AG04450 (cell line): ENCODE measurements at regions not wholly inside any gene's neighbourhood (a gene's known extent, or its start where the extent isn't known, plus 50 kb on each side); places are given as distances from the start of the nearest gene placed in this dataset.

Experiments used
- CTCF ChIA-PET: fragments of 300-600, 350-600 bp; formaldehyde crosslinking; extraction: SDS; loops from one replicate; lab custom pipeline; 2022; ENCODE audit warnings: antibody characterized with exemption, inconsistent platforms; lab: Charles Lee
- POLR2A ChIA-PET: fragments of 350-600 bp; formaldehyde crosslinking; extraction: SDS; loops from one replicate; lab custom pipeline; 2021; ENCODE audit warnings: antibody characterized with exemption, inconsistent platforms; lab: Yijun Ruan, JAX
- DNase-seq: peaks from one replicate; pipeline ENCODE4 v3.0.0-alpha.2; 2011; ENCODE audit warnings: low read depth, low spot score
- H3K27ac ChIP-seq: one replicate; pipeline ENCODE4 v1.5.1; 2012; ENCODE audit warnings: low read depth, low read length, control low read depth
- H3K27me3 ChIP-seq: one replicate; pipeline ENCODE4 v1.6.0; 2012; ENCODE audit warnings: low read length; ENCODE audit not compliant: control insufficient read depth, insufficient read depth
- H3K4me3 ChIP-seq: 2 replicates; pipeline ENCODE4 v1.5.1; 2011; ENCODE audit warnings: mild to moderate bottlenecking, low read depth, low read length, control low read depth
- H3K9me3 ChIP-seq: 2 replicates; pipeline ENCODE4 v1.5.1; 2012; ENCODE audit warnings: low read length; ENCODE audit not compliant: control insufficient read depth, insufficient read depth
- TF ChIP-seq, protein P1 (sequence below): IDR thresholded peaks from 2 replicates; pipeline ENCODE4 v1.5.1; 2011; ENCODE audit warnings: low read depth, low read length, control low read depth, inconsistent platforms

DNA sequence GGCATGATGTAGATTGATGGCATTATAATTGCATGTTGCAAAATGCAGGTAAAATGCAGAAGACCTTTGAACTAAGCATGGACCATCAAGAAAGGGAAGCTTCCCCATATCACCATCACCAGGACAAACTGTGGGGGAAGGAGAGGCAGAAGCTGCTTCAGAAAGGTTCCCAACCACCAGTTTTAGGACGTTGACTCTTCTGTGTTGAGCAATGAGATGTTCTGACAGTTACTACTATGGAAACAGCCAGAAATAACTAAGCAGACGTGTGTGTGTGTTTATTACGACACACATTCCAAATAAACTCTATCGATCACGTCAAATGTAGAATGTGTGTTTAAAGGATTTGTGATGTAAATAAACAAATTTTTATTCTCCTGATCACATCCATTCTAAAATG lies 110.2 kb upstream of the PLD5 start:
- Histone ChIP-seq H3K4me3 (no peak overlapping the region), H3K27me3 (no peaks in the 10 kb centered on the region), H3K27ac (no peak overlapping the region), H3K9me3 (peaks cover 43% of the 10 kb centered on the region)
- ChIA-PET CTCF (no interaction called here), POLR2A (no interaction called here)
- DNase-seq, result no peak
- TF ChIP-seq, protein P1, sequence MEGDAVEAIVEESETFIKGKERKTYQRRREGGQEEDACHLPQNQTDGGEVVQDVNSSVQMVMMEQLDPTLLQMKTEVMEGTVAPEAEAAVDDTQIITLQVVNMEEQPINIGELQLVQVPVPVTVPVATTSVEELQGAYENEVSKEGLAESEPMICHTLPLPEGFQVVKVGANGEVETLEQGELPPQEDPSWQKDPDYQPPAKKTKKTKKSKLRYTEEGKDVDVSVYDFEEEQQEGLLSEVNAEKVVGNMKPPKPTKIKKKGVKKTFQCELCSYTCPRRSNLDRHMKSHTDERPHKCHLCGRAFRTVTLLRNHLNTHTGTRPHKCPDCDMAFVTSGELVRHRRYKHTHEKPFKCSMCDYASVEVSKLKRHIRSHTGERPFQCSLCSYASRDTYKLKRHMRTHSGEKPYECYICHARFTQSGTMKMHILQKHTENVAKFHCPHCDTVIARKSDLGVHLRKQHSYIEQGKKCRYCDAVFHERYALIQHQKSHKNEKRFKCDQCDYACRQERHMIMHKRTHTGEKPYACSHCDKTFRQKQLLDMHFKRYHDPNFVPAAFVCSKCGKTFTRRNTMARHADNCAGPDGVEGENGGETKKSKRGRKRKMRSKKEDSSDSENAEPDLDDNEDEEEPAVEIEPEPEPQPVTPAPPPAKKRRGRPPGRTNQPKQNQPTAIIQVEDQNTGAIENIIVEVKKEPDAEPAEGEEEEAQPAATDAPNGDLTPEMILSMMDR, result no peak

DNA sequence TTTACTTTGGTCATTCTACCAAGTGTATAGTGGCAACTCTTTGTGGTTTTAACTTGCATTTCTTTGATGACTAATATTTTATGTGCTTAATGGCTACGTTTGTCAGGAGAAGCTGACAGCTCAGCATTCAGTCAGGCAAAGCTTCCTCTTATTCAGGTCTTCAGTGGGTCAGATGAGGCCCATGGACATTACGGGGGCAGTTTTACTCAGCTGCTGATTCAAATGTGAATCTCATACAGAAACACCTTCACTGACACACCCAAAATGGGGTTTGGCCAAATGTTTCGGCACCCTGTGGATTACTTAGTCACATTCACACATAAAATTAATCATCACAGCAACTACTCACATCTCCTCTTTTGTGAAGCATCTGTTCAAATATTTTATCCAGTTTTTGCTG lies 104.9 kb upstream of the PLD5 start:
- H3K27ac ChIP-seq, result no peak overlapping the region
- peaks cover 27% of the 10 kb centered on the region for H3K9me3 ChIP-seq
- H3K27me3 ChIP-seq, result no peaks in the 10 kb centered on the region
- POLR2A ChIA-PET, result no interaction called here
- DNase-seq, result no peak
- CTCF ChIA-PET, result no interaction called here
- TF ChIP-seq, protein P1, result no peak
- no peak overlapping the region for H3K4me3 ChIP-seq

DNA sequence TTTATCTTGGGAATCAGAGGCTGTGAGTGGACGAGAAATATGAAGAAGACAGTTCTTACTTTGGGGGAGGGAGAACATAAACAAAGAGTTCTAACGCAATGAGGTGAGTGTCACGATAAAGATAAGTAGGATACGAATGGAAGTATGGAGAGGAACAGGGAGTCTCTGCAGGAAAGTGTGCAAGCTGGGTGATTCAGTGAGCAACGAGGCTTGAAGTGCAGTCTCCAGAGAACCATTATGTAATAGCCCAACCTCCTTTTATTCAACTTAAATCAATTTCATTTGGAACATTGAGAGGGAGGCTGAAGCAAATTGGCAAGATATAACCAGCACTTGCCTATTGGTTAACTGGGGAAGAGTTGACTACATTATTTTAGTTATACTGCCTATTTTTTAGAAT lies 99.3 kb upstream of the PLD5 start:
- POLR2A ChIA-PET, result interaction anchor here (0.7 kb wide), 1 partner anchor 149 kb away, joined by 3 read pairs; no protein-coding TSS in a partner anchor
- CTCF ChIA-PET, result no interaction called here
- Histone ChIP-seq H3K9me3 (peaks cover 11% of the 10 kb centered on the region), H3K27me3 (no peaks in the 10 kb centered on the region), H3K27ac (no peak overlapping the region), H3K4me3 (no peak overlapping the region)
- TF ChIP-seq, protein P1, result no peak
- DNase-seq, result no peak

DNA sequence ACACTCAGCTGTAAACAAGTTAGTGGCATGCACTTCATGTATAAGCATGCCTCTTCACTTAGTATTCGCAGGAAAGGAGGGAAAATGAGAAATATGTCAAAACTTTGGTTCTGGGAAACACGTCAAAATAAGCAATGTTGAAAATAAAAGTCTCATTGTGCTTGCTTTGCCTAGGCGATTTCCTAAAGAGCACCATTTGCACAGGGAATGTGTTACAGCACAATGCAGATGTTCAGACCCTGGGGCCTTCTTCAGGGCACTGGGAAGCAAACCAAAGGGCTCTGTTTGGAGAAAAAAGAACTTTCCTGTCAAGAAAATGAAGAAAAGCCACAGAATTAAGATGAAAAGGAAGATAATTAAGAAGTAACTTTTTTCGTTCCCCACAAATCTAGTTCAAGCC lies 98.6 kb upstream of the PLD5 start:
- ChIA-PET POLR2A (no interaction called here), CTCF (no interaction called here)
- Histone ChIP-seq H3K4me3 (no peak overlapping the region), H3K9me3 (peaks cover 11% of the 10 kb centered on the region), H3K27ac (no peak overlapping the region), H3K27me3 (no peaks in the 10 kb centered on the region)
- DNase-seq, result no peak
- TF ChIP-seq, protein P1, result no peak

- ChIA-PET CTCF (no interaction called here), POLR2A (no interaction called here)
- Histone ChIP-seq H3K9me3 (peaks cover 15% of the 10 kb centered on the region; the same call in 1 of the 2 replicates), H3K27ac (no peak overlapping the region), H3K27me3 (no peaks in the 10 kb centered on the region), H3K4me3 (no peak overlapping the region)
- TF ChIP-seq, protein P1, result no peak
- DNase-seq, result no peak
Observed at GRCh38 chr1:242613266-242613815, 88.8 kb upstream of the PLD5 start.
